ENCODE measurements at regions not wholly inside any gene's neighbourhood (a gene's known extent, or its start where the extent isn't known, plus 50 kb on each side); places are given as distances from the start of the nearest gene placed in this dataset.

DNA sequence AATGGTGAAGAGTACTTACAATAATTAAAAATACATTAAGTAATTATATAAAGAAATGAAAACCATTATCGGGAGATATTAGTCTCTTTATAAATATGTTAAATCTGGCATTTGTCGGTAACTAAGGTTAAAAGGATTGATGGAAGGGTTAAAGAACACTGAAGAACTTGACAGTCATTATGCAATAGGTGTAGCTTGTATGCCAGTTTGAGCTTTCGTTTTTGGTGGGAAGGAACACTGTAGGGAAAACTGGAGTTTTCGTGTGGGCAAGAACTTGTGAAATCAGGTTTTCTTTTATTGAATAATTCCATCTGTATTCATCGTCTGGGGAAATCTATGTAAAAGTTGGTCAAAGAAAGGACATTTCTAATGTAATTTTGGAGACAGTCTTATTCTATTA, 142.3 kb downstream of the DMRTA1 start:
- TF ChIP-seq, protein P1, sequence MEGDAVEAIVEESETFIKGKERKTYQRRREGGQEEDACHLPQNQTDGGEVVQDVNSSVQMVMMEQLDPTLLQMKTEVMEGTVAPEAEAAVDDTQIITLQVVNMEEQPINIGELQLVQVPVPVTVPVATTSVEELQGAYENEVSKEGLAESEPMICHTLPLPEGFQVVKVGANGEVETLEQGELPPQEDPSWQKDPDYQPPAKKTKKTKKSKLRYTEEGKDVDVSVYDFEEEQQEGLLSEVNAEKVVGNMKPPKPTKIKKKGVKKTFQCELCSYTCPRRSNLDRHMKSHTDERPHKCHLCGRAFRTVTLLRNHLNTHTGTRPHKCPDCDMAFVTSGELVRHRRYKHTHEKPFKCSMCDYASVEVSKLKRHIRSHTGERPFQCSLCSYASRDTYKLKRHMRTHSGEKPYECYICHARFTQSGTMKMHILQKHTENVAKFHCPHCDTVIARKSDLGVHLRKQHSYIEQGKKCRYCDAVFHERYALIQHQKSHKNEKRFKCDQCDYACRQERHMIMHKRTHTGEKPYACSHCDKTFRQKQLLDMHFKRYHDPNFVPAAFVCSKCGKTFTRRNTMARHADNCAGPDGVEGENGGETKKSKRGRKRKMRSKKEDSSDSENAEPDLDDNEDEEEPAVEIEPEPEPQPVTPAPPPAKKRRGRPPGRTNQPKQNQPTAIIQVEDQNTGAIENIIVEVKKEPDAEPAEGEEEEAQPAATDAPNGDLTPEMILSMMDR (conservative IDR thresholded peaks at IDR 0.05 in 1 of 2, IDR thresholded peaks at IDR 0.05 in 1 of 2; ENCODE audit: extremely low read depth in 1 of 2, insufficient read depth in 1 of 2, low read depth in 1 of 2, low read length in 2 of 2) = no peak
- TF ChIP-seq EZH2 (IDR thresholded peaks at IDR 0.05; ENCODE audit: borderline replicate concordance, low read length) = no peak
